PC-9 (cell line): ENCODE measurements at regions not wholly inside any gene's neighbourhood (a gene's known extent, or its start where the extent isn't known, plus 50 kb on each side); places are given as distances from the start of the nearest gene placed in this dataset.

Source experiments
- BruUV-seq: library from RNA; stranded (reverse); fragments of 400-500 nt; replicated peaks from 2 replicates; lab custom pipeline; 2021; lab: Mats Ljungman, UMichigan
- CTCF ChIA-PET: fragments of 300-600 bp; sonication (Branson Sonifier 250); formaldehyde crosslinking; loops from one replicate; lab custom pipeline; 2022; ENCODE audit warnings: antibody characterized with exemption; lab: Charles Lee
- POLR2A ChIA-PET: fragments of 300-600 bp; sonication (Branson Sonifier 250); formaldehyde crosslinking; loops from one replicate; lab custom pipeline; 2022; ENCODE audit warnings: antibody characterized with exemption; ENCODE audit not compliant: unreplicated experiment; lab: Charles Lee
- DNase-seq, 2 experiments: peaks; one replicate each; pipeline versions ENCODE4 v3.0.0 to v3.0.0-alpha.2; 2015 to 2022; ENCODE audit warnings: mixed read lengths in 1 of 2
- H2AFZ ChIP-seq: fragments of 200-600 bp; sonication (generic); 2 replicates; pipeline ENCODE4 v1.8.1; 2017; ENCODE audit warnings: antibody characterized with exemption
- H3F3A ChIP-seq: fragments of 200-600 bp; sonication (generic); 2 replicates; pipeline ENCODE4 v1.8.1; 2017; ENCODE audit warnings: antibody characterized with exemption, mild to moderate bottlenecking, low read depth; ENCODE audit not compliant: insufficient read depth
- H3K27ac ChIP-seq: fragments of 200-600 bp; sonication (generic); 2 replicates; pipeline ENCODE4 v1.6.1; 2016; ENCODE audit warnings: mixed run types
- H3K27me3 ChIP-seq: fragments of 200-600 bp; sonication (generic); 2 replicates; pipeline ENCODE4 v1.6.1; 2016; ENCODE audit warnings: low read depth, mixed run types; ENCODE audit not compliant: insufficient read depth
- H3K36me3 ChIP-seq: fragments of 200-600 bp; sonication (generic); 2 replicates; pipeline ENCODE4 v1.6.1; 2016; ENCODE audit warnings: low read depth, mixed run types
- H3K4me1 ChIP-seq: fragments of 200-600 bp; sonication (generic); replicated peaks from 2 replicates; pipeline ENCODE4 v1.6.1; 2016; ENCODE audit warnings: mixed run types; ENCODE audit not compliant: insufficient read depth
- H3K4me2 ChIP-seq: fragments of 200-600 bp; sonication (generic); 2 replicates; pipeline ENCODE4 v1.6.1; 2017; ENCODE audit warnings: mixed run types
- H3K4me3 ChIP-seq: fragments of 200-600 bp; sonication (generic); 2 replicates; pipeline ENCODE4 v1.6.1; 2016; ENCODE audit warnings: mixed run types
- H3K79me2 ChIP-seq: fragments of 200-600 bp; sonication (generic); 2 replicates; pipeline ENCODE4 v1.6.1; 2017; ENCODE audit warnings: low read depth, mixed run types
- H3K9me2 ChIP-seq: fragments of 200-600 bp; sonication (generic); 2 replicates; pipeline ENCODE4 v1.8.1; 2017; ENCODE audit warnings: mild to moderate bottlenecking; ENCODE audit not compliant: insufficient read depth
- H3K9me3 ChIP-seq: fragments of 200-600 bp; sonication (generic); 2 replicates; pipeline ENCODE4 v1.8.1; 2016; ENCODE audit warnings: low read depth; ENCODE audit not compliant: insufficient read depth
- H4K20me1 ChIP-seq: fragments of 200-600 bp; sonication (generic); 2 replicates; pipeline ENCODE4 v1.8.1; 2017; ENCODE audit not compliant: insufficient read depth
- CTCF ChIP-seq: fragments of 200-600 bp; sonication (generic); conservative IDR thresholded peaks from 2 replicates; pipeline ENCODE4 v1.6.1; 2017; ENCODE audit warnings: mixed run types, antibody characterized with exemption, mild to moderate bottlenecking, moderate library complexity
- EZH2 ChIP-seq: fragments of 200-600 bp; sonication (generic); IDR thresholded peaks from 2 replicates; pipeline ENCODE4 v1.8.0; 2017; ENCODE audit warnings: antibody characterized with exemption, low read depth
- intact Hi-C: fragments of 100-400 bp; cut with micrococcal nuclease; formaldehyde crosslinking; loops from one replicate; pipeline ENCODE4 v1.10.0; 2022; ENCODE audit not compliant: unreplicated experiment

GRCh38 chr6:71656121-71656520, 230.2 kb upstream of the RIMS1 start:
- H3K4me3 ChIP-seq, result no peak overlapping the region
- H3K27me3 ChIP-seq, result no peaks in the 10 kb centered on the region
- no peaks in the 10 kb centered on the region for H4K20me1 ChIP-seq
- no peak overlapping the region for H2AFZ ChIP-seq
- ChIA-PET POLR2A (no interaction called here), CTCF (no interaction called here)
- DNase-seq, result no peak
- no peak for TF ChIP-seq CTCF
- no peak for TF ChIP-seq EZH2
- no peaks in the 10 kb centered on the region for H3K36me3 ChIP-seq
- no TSS peak for BruUV-seq
- H3F3A ChIP-seq, result no peaks in the 10 kb centered on the region
- intact Hi-C loops, result no loop called here
- H3K9me3 ChIP-seq, result no peaks in the 10 kb centered on the region
- no peak overlapping the region for H3K4me2 ChIP-seq
- no peak overlapping the region for H3K27ac ChIP-seq
- H3K9me2 ChIP-seq, result no peaks in the 10 kb centered on the region
- H3K4me1 ChIP-seq, result no peaks in the 10 kb centered on the region
- no peaks in the 10 kb centered on the region for H3K79me2 ChIP-seq

DNA sequence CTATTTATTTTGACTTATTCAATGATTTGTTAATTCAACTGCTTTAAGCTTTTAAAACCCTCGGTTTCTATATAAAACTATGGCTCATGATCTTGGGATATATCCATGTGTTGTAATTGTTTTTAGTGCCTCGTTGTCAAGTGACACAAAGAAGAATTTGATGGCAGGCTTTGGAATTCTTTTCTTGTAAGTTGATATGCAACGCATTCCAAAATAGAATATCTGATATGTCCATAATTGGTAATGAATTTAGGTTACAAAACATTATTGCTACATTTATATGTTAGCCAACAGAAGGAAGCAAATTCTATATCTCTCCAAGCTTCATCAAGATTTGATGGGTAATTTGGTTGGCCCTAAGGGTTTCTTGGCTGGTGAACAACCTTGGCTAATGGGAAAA, 220.4 kb upstream of the RIMS1 start:
- no peak for DNase-seq
- ChIA-PET POLR2A (no interaction called here), CTCF (no interaction called here)
- Histone ChIP-seq H3K27ac (no peak overlapping the region), H3K4me2 (no peak overlapping the region), H3K27me3 (no peaks in the 10 kb centered on the region), H3K9me2 (peaks cover 4% of the 10 kb centered on the region; the same call in 1 of the 2 replicates), H3F3A (no peaks in the 10 kb centered on the region), H2AFZ (no peak overlapping the region), H3K36me3 (no peaks in the 10 kb centered on the region), H3K4me3 (no peak overlapping the region), H3K9me3 (0 out of 2 replicates have a peak, but pooled peaks cover 4% of the 10 kb centered on the region), H3K79me2 (no peaks in the 10 kb centered on the region), H3K4me1 (no peaks in the 10 kb centered on the region), H4K20me1 (no peaks in the 10 kb centered on the region)
- TF ChIP-seq EZH2 (no peak), CTCF (no peak)
- intact Hi-C loops, result no loop called here
- no TSS peak for BruUV-seq

DNA sequence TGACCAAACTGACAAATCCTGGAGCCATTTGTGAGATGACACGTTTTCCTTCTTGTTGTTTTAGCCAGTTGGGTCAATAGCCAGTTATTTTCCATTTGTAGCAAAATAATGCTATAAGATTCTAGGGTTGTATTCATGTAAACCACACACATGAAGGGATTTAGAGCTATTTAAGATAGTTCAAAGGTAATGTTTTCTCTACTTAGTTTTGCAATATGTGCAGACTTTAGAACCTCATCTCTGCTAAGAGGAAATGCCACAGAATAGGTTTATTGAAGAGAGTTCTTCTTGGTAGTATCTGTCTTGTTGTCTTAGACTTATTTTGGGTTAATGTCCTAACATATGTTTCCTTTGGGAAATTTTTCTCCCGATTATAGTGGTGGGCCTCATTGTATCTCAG, 213.5 kb upstream of the RIMS1 start:
- Histone ChIP-seq H3K79me2 (no peaks in the 10 kb centered on the region), H3K4me3 (no peak overlapping the region), H3K9me3 (no peaks in the 10 kb centered on the region), H3K4me2 (no peak overlapping the region), H3K27me3 (no peaks in the 10 kb centered on the region), H3K36me3 (no peaks in the 10 kb centered on the region), H2AFZ (no peak overlapping the region), H3K9me2 (no peaks in the 10 kb centered on the region), H3F3A (no peaks in the 10 kb centered on the region), H3K27ac (no peak overlapping the region), H3K4me1 (no peaks in the 10 kb centered on the region), H4K20me1 (no peaks in the 10 kb centered on the region)
- BruUV-seq, result no TSS peak
- CTCF ChIA-PET, result no interaction called here
- POLR2A ChIA-PET, result no interaction called here
- intact Hi-C loops, result no loop called here
- TF ChIP-seq CTCF (no peak), EZH2 (no peak)
- DNase-seq, result no peak
